Glomerular endothelial cell (primary cell): ENCODE measurements at regions not wholly inside any gene's neighbourhood (a gene's known extent, or its start where the extent isn't known, plus 50 kb on each side); places are given as distances from the start of the nearest gene placed in this dataset.
"Not testable (repeated sequence)": the region's sequence is repeated elsewhere in the genome, so short reads cannot be mapped to it uniquely, and the experiment has no call there.

ENCODE experiments used
- DNase-seq: peaks from one replicate; pipeline ENCODE4 v3.0.0-alpha.2; 2011; ENCODE audit warnings: low read depth, low spot score; ENCODE audit errors: extremely low read depth

GRCh38 chr6:26951211-26951610 lies 291.7 kb upstream of the ZNF322 start:
- DNase-seq = not testable (repeated sequence)

GRCh38 chr6:26956078-26956600 lies 291.4 kb upstream of the PRSS16 start:
- peak; percentile 33 for DNase-seq

DNA sequence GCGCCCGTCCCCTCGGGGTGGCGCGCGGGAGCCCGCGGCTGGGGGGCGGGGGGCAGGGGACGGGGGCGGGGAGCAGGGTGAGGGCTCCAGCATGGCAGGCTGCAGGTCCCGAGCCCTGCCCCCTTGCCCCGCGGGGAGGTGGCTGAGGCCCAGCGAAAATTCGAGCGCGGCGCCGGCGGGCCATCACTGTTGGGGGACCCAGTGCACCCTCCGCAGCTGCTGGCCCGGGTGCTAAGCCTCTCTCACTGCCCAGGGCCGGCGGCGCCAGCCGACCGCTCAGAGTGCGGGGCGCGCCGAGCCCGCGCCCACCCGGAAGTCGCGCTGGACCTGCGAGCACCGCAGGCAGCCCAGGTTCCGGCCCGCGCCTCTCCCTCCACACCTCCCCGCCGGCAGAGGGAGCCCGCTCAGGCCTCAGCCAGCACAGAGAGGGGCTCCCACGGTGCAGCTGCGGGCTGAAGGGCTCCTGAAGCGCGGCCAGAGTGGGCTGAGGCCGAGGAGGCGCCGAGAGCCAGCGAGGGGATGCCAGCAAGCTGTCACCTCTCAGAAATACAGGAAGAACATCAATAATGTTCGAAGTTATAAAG lies 290.8 kb upstream of the PRSS16 start:
- DNase-seq = not testable (repeated sequence)

DNA sequence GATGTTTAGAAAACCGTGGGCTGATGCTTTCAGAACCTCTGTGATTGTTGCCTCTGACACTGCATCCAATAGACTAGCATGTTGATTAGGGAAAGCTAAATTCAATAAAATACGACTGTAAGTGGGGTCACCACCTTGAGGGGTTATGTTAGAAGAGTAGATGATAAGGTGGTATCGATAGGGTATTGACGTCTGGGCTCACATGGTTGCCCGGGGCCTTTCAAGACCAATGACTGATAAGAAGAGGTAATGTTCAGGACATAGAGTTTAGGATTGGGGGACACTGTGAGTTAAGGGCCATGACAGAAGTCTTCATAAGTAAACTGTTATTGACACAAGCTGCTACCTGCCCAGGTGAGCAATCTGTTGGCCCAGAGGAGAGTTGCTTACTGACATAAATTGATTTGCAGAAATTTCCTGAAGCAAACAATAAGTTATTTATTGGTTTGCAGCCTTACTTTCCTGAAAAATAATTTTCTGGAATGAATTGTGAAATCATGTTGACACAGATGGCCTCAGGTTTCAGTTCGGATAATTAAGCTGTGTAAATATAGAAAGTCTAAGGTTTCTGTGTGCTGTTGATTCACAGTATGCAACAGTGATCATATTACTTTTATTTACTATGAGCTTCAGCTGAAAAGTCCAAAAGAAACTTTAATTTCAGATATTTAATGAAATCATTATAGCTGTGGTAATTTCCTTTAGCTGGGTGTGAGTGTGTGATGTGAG lies 289.9 kb upstream of the PRSS16 start:
- DNase-seq = not testable (repeated sequence)

- DNase-seq = not testable (repeated sequence)
Observed at GRCh38 chr6:26961236-26961635, 286.3 kb upstream of the PRSS16 start.

DNA sequence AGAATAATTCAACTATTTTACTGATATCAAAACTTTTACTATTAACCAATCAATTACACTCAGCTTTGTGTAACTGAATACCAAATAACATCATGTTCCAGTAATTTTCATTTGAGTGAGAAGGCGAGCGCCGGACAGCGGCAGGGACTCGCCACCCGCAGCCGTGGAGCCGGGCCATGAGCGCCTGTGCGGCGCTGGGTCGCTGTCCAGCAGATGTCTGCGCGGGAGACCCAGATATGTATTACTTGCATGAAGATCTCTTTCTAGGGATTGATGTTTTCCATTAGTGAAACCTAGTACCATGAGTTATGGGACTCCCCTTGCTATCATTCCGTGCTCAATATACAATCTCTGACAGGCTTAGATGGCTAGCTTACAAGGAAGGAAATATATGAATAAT lies 245.1 kb upstream of the PRSS16 start:
- no peak for DNase-seq

GRCh38 chr6:27007020-27007419 lies 240.5 kb upstream of the PRSS16 start:
- DNase-seq = no peak

DNA sequence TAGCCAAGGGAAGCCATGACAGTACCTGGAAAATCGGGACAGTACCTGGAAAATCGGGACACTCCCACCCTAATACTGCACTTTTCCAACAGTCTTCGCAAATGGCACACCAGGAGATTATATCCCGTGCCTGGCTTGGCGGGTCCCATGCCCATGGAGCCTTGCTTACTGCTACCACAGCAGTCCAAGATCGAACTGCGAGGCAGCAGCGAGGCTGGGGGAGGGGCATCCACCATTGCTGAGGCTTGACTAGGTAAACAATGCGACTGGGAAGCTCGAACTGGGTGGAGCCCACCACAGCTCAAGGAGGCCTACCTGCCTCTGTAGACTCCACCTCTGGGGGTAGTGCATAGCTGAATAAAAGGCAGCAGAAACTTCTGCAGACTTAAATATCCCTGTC lies 238.9 kb upstream of the PRSS16 start:
- not testable (repeated sequence) for DNase-seq

GRCh38 chr6:27014053-27014452 lies 233.4 kb upstream of the PRSS16 start:
- not testable (repeated sequence) for DNase-seq

DNA sequence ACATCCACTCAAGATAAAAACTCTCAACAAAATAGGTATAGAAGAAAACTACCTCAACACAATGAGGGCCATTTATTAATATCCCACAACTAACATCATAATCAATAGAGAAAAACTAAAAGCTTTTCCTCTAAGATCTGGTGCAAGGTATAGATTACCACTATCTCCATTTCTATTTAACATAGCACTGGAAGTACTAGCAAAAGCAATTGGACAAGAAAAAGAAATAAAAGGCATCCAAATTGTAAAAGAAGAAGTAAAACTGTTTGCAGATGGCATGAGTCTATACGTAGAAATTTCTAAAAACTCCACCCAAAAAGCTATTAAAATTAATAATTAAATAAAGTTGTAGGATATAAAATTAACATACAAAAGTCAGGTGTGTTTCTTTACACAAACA lies 230.8 kb upstream of the PRSS16 start:
- no peak for DNase-seq

GRCh38 chr6:27018401-27018800 lies 229.1 kb upstream of the PRSS16 start:
- DNase-seq = not testable (repeated sequence)

DNA sequence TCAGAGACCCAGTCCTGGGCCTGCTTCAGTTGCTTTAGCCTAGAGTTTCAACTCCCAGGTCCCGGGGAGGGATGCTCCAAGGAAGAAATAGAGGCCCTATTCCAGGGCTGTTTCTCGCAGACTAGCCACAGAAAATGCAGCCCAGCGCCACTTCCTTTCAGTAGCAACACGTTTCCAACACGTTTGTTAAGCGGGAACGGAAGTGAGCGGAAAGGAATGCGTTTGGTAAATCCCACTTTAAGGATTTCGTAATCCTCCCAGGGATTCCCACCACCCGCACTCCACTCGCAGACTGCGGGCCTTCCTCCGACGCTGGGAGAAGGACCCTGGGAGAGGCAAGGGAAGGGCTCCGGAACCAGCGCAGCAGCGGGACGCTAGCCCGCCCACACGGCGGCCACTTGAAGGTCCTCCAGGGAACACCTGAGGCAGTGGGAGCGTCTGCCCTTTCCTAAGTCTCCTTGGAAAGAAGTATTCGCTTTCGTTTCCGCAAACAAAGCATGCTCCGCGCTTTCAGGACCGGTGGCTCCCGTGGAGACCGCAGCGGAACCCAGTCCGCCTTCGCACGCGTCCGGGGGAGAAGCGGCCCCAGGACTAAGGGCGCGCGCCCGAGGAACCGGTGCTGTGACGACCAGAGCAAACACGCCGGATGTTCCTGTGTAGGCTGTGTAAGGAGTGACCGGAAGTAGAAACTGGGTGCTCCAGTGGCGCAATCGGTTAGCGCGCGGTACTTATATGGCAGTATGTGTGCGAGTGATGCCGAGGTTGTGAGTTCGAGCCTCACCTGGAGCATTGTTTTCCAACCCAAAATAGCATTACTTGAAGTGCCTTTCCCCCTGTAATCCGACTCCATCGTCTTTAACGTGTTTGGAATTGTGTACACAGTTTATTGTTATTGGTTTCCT lies 227.6 kb upstream of the PRSS16 start:
- DNase-seq = peak; percentile 39

GRCh38 chr6:27020553-27020880 lies 227.0 kb upstream of the PRSS16 start:
- DNase-seq = no peak

DNA sequence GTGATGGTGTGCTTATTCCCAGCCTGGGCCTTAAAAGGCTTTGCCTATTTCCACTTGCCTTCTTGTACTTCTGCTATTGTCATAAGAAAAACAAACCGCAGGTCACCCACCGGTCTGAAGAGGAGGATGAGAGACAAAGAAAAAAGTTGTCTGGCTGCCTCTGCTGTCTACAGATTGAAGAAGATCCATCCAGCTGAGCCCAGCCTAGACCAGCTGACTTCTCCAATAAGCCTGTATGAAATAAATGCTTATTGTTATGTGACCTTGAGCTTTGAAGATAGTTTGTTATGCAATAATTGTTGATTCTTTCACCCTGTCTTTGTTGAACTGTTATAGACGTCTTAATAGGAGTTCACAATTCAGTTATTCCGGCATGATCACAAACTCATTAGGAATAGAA lies 223.8 kb upstream of the PRSS16 start:
- DNase-seq = no peak

- no peak for DNase-seq
Observed at GRCh38 chr6:27025351-27025750, 222.2 kb upstream of the PRSS16 start.

- DNase-seq = no peak
Observed at GRCh38 chr6:27026361-27026760, 221.1 kb upstream of the PRSS16 start.

GRCh38 chr6:27031302-27031701 lies 216.2 kb upstream of the PRSS16 start:
- DNase-seq = no peak

DNA sequence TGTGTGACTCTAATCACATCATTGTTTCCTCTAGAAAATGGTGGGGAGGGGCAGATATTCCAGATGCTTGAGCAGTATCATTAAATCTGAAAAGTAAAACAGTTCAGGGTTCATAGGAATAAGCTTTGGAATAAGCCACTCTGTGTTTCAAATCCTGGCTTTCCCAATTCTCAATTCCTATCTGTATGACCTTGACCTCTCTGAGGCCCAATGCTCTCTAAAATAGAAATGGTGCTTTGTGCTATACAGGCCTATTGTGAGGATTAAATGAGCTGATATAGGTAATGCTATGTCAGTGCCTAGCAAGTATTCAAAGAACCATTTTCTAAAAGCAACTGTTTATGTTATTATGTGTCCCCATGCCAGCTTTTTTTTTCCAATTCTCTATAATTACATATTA lies 209.0 kb upstream of the PRSS16 start:
- no peak for DNase-seq

GRCh38 chr6:27040244-27041042 lies 207.1 kb upstream of the PRSS16 start:
- no peak for DNase-seq

GRCh38 chr6:27043244-27043643 lies 204.3 kb upstream of the PRSS16 start:
- DNase-seq = no peak

- not testable (repeated sequence) for DNase-seq
Observed at GRCh38 chr6:27045131-27045530, 202.4 kb upstream of the PRSS16 start.
